HTR-8/SVneo (cell line): ENCODE measurements at regions not wholly inside any gene's neighbourhood (a gene's known extent, or its start where the extent isn't known, plus 50 kb on each side); places are given as distances from the start of the nearest gene placed in this dataset.
A peak's percentile ranks its signal among the peaks of the same experiment; 100 is the strongest.

Experiments used
- DNase-seq: peaks from one replicate; pipeline ENCODE4 v3.0.0; 2011; ENCODE audit warnings: low spot score, mixed read lengths; ENCODE audit not compliant: insufficient read length
- FAIRE-seq: peaks from 2 replicates; lab custom pipeline; 2011; peaks lifted over from hg19 to GRCh38; lab: Jason Lieb, UNC

- FAIRE-seq (no peak), DNase-seq (no peak)
These were observed 194.2 kb downstream of the NHLRC3 start for GRCh38 chr13:39232401-39232980.

- no peak for FAIRE-seq
- DNase-seq, result no peak
These were observed 194.7 kb downstream of the NHLRC3 start for GRCh38 chr13:39232999-39233398.

GRCh38 chr13:39233519-39233918 lies 195.3 kb downstream of the NHLRC3 start:
- no peak for FAIRE-seq

GRCh38 chr13:39244561-39245230 lies 206.4 kb downstream of the NHLRC3 start:
- no peak for FAIRE-seq
- DNase-seq, result no peak

More at GRCh38 chr13:39233519-39233918, 195.3 kb downstream of the NHLRC3 start:
- no peak for DNase-seq

- no peak for DNase-seq
- FAIRE-seq, result no peak
These were observed 207.4 kb downstream of the NHLRC3 start for GRCh38 chr13:39245688-39246087.

GRCh38 chr13:39249982-39250381 lies 211.7 kb downstream of the NHLRC3 start:
- no peak for DNase-seq
- FAIRE-seq, result no peak

GRCh38 chr13:39250440-39250839 lies 212.2 kb downstream of the NHLRC3 start:
- FAIRE-seq, result no peak

GRCh38 chr13:39251340-39251739 lies 213.1 kb downstream of the NHLRC3 start:
- DNase-seq (no peak), FAIRE-seq (no peak)

More at GRCh38 chr13:39250440-39250839, 212.2 kb downstream of the NHLRC3 start:
- no peak for DNase-seq

- DNase-seq, result no peak
- no peak for FAIRE-seq
These were observed 215.5 kb downstream of the NHLRC3 start for GRCh38 chr13:39253774-39254173.

- DNase-seq (no peak), FAIRE-seq (no peak)
These were observed 216.3 kb downstream of the NHLRC3 start for GRCh38 chr13:39254601-39255000.

- no peak for FAIRE-seq
- no peak for DNase-seq
These were observed 219.4 kb downstream of the NHLRC3 start for GRCh38 chr13:39257642-39258041.

- no peak for FAIRE-seq
- DNase-seq, result no peak
These were observed 221.3 kb downstream of the NHLRC3 start for GRCh38 chr13:39259371-39260140.

- DNase-seq (peak; percentile 7), FAIRE-seq (no peak)
These were observed 224.8 kb downstream of the NHLRC3 start for GRCh38 chr13:39263033-39263432.

GRCh38 chr13:39263531-39263930 lies 225.3 kb downstream of the NHLRC3 start:
- DNase-seq, result no peak
- no peak for FAIRE-seq

GRCh38 chr13:39266426-39266825 lies 228.2 kb downstream of the NHLRC3 start:
- DNase-seq (no peak), FAIRE-seq (no peak)

- FAIRE-seq (no peak), DNase-seq (no peak)
These were observed 230.1 kb downstream of the NHLRC3 start for GRCh38 chr13:39268398-39268797.

GRCh38 chr13:39269004-39269403 lies 230.7 kb downstream of the NHLRC3 start:
- FAIRE-seq (no peak), DNase-seq (no peak)

GRCh38 chr13:39269411-39269810 lies 231.2 kb downstream of the NHLRC3 start:
- FAIRE-seq, result no peak
- no peak for DNase-seq

GRCh38 chr13:39272994-39273393 lies 234.7 kb downstream of the NHLRC3 start:
- DNase-seq (no peak), FAIRE-seq (no peak)

GRCh38 chr13:39273953-39274738 lies 235.9 kb downstream of the NHLRC3 start:
- DNase-seq (no peak), FAIRE-seq (no peak)
